ENCODE measurements at regions not wholly inside any gene's neighbourhood (a gene's known extent, or its start where the extent isn't known, plus 50 kb on each side); places are given as distances from the start of the nearest gene placed in this dataset.

DNA sequence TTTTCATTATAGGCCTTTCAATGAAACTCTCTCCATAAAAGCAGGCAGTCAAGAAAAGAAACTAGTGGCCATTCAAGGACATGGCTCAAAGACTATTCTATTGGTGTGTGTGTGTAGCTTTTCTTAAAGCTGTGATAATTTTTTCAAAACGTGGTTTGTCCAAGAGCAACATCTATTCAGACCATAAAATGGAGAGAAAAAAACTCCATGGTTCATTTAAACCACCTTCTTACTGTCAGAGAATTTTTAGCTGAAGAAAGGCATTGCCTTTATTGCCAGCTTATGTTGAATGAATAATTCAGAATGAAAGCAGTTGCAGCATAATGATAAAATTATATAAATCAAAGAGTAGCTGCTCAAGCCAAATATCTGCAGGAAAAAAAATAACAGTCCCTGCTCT, 325.5 kb downstream of the PCDH18 start:
- no peaks in the 10 kb centered on the region for H3K79me2 ChIP-seq (ENCODE audit: insufficient read depth, low read length)
- no peaks in the 10 kb centered on the region for H3K36me3 Mint-ChIP-seq
- H3K4me1 Mint-ChIP-seq = no peaks in the 10 kb centered on the region

DNA sequence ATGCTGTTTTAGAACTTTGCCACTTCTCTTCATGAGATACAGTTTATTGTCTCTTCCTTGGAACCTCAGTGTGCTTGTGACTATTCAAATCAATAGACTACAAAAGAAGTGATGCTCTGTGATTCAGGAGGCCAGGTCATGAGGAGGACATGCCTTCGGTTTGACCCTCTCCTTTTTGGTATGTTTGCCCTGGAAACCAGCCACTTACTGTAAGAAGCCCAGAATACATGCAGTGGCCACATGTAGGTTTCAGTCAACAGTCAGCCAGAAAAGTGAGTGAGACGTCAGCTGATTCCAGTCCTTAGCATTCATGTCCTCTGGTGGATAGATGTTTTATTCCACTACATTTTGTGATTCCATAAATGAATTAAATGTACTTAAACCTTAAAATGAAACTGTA, 328.7 kb downstream of the PCDH18 start:
- Histone ChIP-seq H3K4me2 (replicated peaks; ENCODE audit: extremely low read depth, low read length, poor library complexity, severe bottlenecking) (no peak overlapping the region), H3K27me3 (ENCODE audit: control insufficient read depth in 2 of 2, insufficient read depth in 2 of 2, low read length in 2 of 2) (no peaks in the 10 kb centered on the region), H3K4me1 (ENCODE audit: control insufficient read depth in 1 of 2, insufficient read depth in 2 of 2, low read length in 2 of 2) (no peaks in the 10 kb centered on the region), H3K79me2 (ENCODE audit: insufficient read depth, low read length) (no peaks in the 10 kb centered on the region), H3K9ac (ENCODE audit: insufficient read depth, low read length, poor library complexity, severe bottlenecking) (no peak overlapping the region), H4K20me1 (ENCODE audit: insufficient read depth, low read length) (no peaks in the 10 kb centered on the region), H2AFZ (ENCODE audit: insufficient read depth, low read depth, low read length, poor library complexity, severe bottlenecking) (no peak overlapping the region), H3K27ac (ENCODE audit: low read depth in 1 of 2, low read length in 2 of 2) (no peak overlapping the region), H3K4me3 (replicated peaks in 1 of 3; ENCODE audit: low read depth in 2 of 3, low read length in 3 of 3) (no peak overlapping the region), H3K9me3 (replicated peaks in 1 of 2; ENCODE audit: control insufficient read depth in 1 of 2, insufficient read depth in 1 of 2, low read length in 2 of 2) (no peaks in the 10 kb centered on the region), H3K36me3 (replicated peaks in 1 of 2; ENCODE audit: control insufficient read depth in 1 of 2, insufficient read depth in 2 of 2, low read length in 2 of 2) (no peaks in the 10 kb centered on the region)
- WGBS (ENCODE audit: insufficient coverage) = 100% methylated on average over 1 of the region's 2 CpGs
- TF ChIP-seq, protein P1, sequence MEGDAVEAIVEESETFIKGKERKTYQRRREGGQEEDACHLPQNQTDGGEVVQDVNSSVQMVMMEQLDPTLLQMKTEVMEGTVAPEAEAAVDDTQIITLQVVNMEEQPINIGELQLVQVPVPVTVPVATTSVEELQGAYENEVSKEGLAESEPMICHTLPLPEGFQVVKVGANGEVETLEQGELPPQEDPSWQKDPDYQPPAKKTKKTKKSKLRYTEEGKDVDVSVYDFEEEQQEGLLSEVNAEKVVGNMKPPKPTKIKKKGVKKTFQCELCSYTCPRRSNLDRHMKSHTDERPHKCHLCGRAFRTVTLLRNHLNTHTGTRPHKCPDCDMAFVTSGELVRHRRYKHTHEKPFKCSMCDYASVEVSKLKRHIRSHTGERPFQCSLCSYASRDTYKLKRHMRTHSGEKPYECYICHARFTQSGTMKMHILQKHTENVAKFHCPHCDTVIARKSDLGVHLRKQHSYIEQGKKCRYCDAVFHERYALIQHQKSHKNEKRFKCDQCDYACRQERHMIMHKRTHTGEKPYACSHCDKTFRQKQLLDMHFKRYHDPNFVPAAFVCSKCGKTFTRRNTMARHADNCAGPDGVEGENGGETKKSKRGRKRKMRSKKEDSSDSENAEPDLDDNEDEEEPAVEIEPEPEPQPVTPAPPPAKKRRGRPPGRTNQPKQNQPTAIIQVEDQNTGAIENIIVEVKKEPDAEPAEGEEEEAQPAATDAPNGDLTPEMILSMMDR (IDR thresholded peaks at IDR 0.05) = no peak
- Mint-ChIP-seq H3K9me3 (peaks cover 0 to under 1% (median 0%) of the 10 kb centered on the region in 7 donors), H3K27ac (no peak overlapping the region), H3K4me1 (no peaks in the 10 kb centered on the region), H3K27me3 (ENCODE audit: low read depth in 3 of 3) (no peaks in the 10 kb centered on the region), H3K36me3 (no peaks in the 10 kb centered on the region), H3K4me3 (no peak overlapping the region)
- intact Hi-C loops (cut with micrococcal nuclease) = no loop called here
- no peak for DNase-seq

More for the DNA sequence above, 325.5 kb downstream of the PCDH18 start:
- no peak overlapping the region for H3K9ac ChIP-seq (ENCODE audit: insufficient read depth, low read length, poor library complexity, severe bottlenecking)
- no CpG with 5 or more reads among the region's 1 CpG for WGBS (ENCODE audit: insufficient coverage)
- no peak overlapping the region for H3K4me3 ChIP-seq (replicated peaks in 1 of 3; ENCODE audit: low read depth in 2 of 3, low read length in 3 of 3)
- H2AFZ ChIP-seq (ENCODE audit: insufficient read depth, low read depth, low read length, poor library complexity, severe bottlenecking) = no peak overlapping the region
- no peaks in the 10 kb centered on the region for H3K27me3 Mint-ChIP-seq (ENCODE audit: low read depth in 3 of 3)
- no peak overlapping the region for H3K4me3 Mint-ChIP-seq
- H4K20me1 ChIP-seq (ENCODE audit: insufficient read depth, low read length) = no peaks in the 10 kb centered on the region
- H3K4me1 ChIP-seq (ENCODE audit: control insufficient read depth in 1 of 2, insufficient read depth in 2 of 2, low read length in 2 of 2) = no peaks in the 10 kb centered on the region
- DNase-seq = no peak
- no peaks in the 10 kb centered on the region for H3K27me3 ChIP-seq (ENCODE audit: control insufficient read depth in 2 of 2, insufficient read depth in 2 of 2, low read length in 2 of 2)
- TF ChIP-seq, protein P1 (IDR thresholded peaks at IDR 0.05) = no peak
- H3K27ac Mint-ChIP-seq = no peak overlapping the region
- intact Hi-C loops (cut with micrococcal nuclease) = no loop called here
- H3K9me3 Mint-ChIP-seq = peaks cover 0 to 3% (median 0%) of the 10 kb centered on the region in 7 donors
- H3K27ac ChIP-seq (ENCODE audit: low read depth in 1 of 2, low read length in 2 of 2) = no peak overlapping the region
- no peaks in the 10 kb centered on the region for H3K9me3 ChIP-seq (replicated peaks in 1 of 2; ENCODE audit: control insufficient read depth in 1 of 2, insufficient read depth in 1 of 2, low read length in 2 of 2)
- no peak overlapping the region for H3K4me2 ChIP-seq (replicated peaks; ENCODE audit: extremely low read depth, low read length, poor library complexity, severe bottlenecking)
- no peaks in the 10 kb centered on the region for H3K36me3 ChIP-seq (replicated peaks in 1 of 2; ENCODE audit: control insufficient read depth in 1 of 2, insufficient read depth in 2 of 2, low read length in 2 of 2)
